Fibroblast of skin of left biceps (primary cell): ENCODE measurements at regions not wholly inside any gene's neighbourhood (a gene's known extent, or its start where the extent isn't known, plus 50 kb on each side); places are given as distances from the start of the nearest gene placed in this dataset.
"Not testable (repeated sequence)": the region's sequence is repeated elsewhere in the genome, so short reads cannot be mapped to it uniquely, and the experiment has no call there.

ENCODE experiments used
- DNase-seq, 2 experiments: peaks; one replicate each; pipeline ENCODE4 v3.0.0-alpha.2; 2013; ENCODE audit warnings: low read depth in 2 of 2

- DNase-seq = no peak
Measured at GRCh38 chr4:126489826-126490463, 1142.8 kb upstream of the INTU start.

GRCh38 chr4:126495163-126495752 is 1137.5 kb upstream of the INTU start:
- DNase-seq = no peak

GRCh38 chr4:126512979-126513378 is 1119.8 kb upstream of the INTU start:
- DNase-seq = no peak

- DNase-seq = peak in 1 of 2 experiments; percentile 31
Measured at GRCh38 chr4:126513596-126513995, 1119.2 kb upstream of the INTU start.

GRCh38 chr4:126520731-126521130 is 1112.0 kb upstream of the INTU start:
- DNase-seq = no peak

GRCh38 chr4:126525400-126525799 is 1107.4 kb upstream of the INTU start:
- not testable (repeated sequence) for DNase-seq

GRCh38 chr4:126526335-126526734 is 1106.4 kb upstream of the INTU start:
- DNase-seq = no peak

GRCh38 chr4:126529997-126530396 is 1102.8 kb upstream of the INTU start:
- DNase-seq = no peak

- DNase-seq = no peak
Measured at GRCh38 chr4:126530996-126531585, 1101.7 kb upstream of the INTU start.

GRCh38 chr4:126532527-126532926 is 1100.2 kb upstream of the INTU start:
- DNase-seq = no peak

GRCh38 chr4:126533146-126533805 is 1099.5 kb upstream of the INTU start:
- DNase-seq = peak in 1 of 2 experiments; percentile 12

- no peak for DNase-seq
Measured at GRCh38 chr4:126539771-126540170, 1093.0 kb upstream of the INTU start.

GRCh38 chr4:126541820-126542219 is 1090.9 kb upstream of the INTU start:
- no peak for DNase-seq

- DNase-seq = no peak
Measured at GRCh38 chr4:126544276-126544675, 1088.5 kb upstream of the INTU start.

- DNase-seq = not testable (repeated sequence)
Measured at GRCh38 chr4:126546197-126546596, 1086.6 kb upstream of the INTU start.

- DNase-seq = no peak
Measured at GRCh38 chr4:126547352-126547751, 1085.4 kb upstream of the INTU start.

GRCh38 chr4:126548890-126549289 is 1083.9 kb upstream of the INTU start:
- no peak for DNase-seq

- DNase-seq = no peak
Measured at GRCh38 chr4:126552321-126552720, 1080.4 kb upstream of the INTU start.

- no peak for DNase-seq
Measured at GRCh38 chr4:126553248-126553647, 1079.5 kb upstream of the INTU start.

GRCh38 chr4:126558596-126558995 is 1074.2 kb upstream of the INTU start:
- no peak for DNase-seq

GRCh38 chr4:126559961-126560360 is 1072.8 kb upstream of the INTU start:
- no peak for DNase-seq

- no peak for DNase-seq
Measured at GRCh38 chr4:126560794-126561193, 1072.0 kb upstream of the INTU start.

- DNase-seq = no peak
Measured at GRCh38 chr4:126563389-126563788, 1069.4 kb upstream of the INTU start.
